Lower leg skin (tissue), 3 donors: ENCODE measurements at regions not wholly inside any gene's neighbourhood (a gene's known extent, or its start where the extent isn't known, plus 50 kb on each side); places are given as distances from the start of the nearest gene placed in this dataset.

Source experiments
- POLR2A ChIP-seq, 2 donors: fragments of 450-650 bp; IDR thresholded peaks; one replicate each; pipeline ENCODE4 v1.6.1; 2016 to 2017; ENCODE audit warnings: antibody characterized with exemption in 2 of 2, mild to moderate bottlenecking in 1 of 2, moderate library complexity in 1 of 2
- TF ChIP-seq, protein P1 (sequence below), 3 donors: fragments of 450-650 bp; IDR thresholded peaks; one replicate each; pipeline ENCODE4 v1.5.1; 2016; ENCODE audit warnings: antibody characterized with exemption in 3 of 3, mild to moderate bottlenecking in 3 of 3, moderate library complexity in 2 of 3

DNA sequence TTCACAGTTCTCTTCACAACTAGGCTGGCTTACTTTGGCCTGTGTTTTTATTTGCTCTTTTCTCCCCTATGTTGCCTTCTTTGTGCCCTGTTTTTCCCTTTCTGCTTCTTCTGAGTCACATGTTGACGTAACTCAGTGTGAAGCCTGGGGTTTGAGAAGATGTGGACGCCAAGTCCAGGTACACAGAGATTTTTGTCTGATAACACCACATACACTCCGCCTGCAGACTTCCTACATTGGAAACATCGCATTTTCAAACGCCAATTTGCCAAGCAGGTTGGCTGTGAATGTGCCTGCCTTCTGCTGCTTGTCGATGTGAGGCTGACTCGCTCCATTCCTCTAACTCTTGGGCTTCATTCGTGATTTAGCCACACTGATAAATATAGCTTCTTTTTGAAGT is 62.6 kb upstream of the FN1 start:
- TF ChIP-seq POLR2A (IDR thresholded peaks at IDR 0.05), result no peak
- TF ChIP-seq, protein P1, sequence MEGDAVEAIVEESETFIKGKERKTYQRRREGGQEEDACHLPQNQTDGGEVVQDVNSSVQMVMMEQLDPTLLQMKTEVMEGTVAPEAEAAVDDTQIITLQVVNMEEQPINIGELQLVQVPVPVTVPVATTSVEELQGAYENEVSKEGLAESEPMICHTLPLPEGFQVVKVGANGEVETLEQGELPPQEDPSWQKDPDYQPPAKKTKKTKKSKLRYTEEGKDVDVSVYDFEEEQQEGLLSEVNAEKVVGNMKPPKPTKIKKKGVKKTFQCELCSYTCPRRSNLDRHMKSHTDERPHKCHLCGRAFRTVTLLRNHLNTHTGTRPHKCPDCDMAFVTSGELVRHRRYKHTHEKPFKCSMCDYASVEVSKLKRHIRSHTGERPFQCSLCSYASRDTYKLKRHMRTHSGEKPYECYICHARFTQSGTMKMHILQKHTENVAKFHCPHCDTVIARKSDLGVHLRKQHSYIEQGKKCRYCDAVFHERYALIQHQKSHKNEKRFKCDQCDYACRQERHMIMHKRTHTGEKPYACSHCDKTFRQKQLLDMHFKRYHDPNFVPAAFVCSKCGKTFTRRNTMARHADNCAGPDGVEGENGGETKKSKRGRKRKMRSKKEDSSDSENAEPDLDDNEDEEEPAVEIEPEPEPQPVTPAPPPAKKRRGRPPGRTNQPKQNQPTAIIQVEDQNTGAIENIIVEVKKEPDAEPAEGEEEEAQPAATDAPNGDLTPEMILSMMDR (IDR thresholded peaks at IDR 0.05), result no peak
